CD14-positive monocyte (primary cell): ENCODE measurements at regions not wholly inside any gene's neighbourhood (a gene's known extent, or its start where the extent isn't known, plus 50 kb on each side); places are given as distances from the start of the nearest gene placed in this dataset.
A peak's percentile ranks its signal among the peaks of the same experiment; 100 is the strongest.

Experiments
- DNase-seq, 3 donors: peaks; one replicate each; pipeline ENCODE4 v3.0.0-alpha.2; 2011 to 2022
- H2AFZ ChIP-seq: 2 replicates; pipeline ENCODE4 v1.6.0; 2012; ENCODE audit warnings: mild to moderate bottlenecking, low read depth, low read length, inconsistent platforms; ENCODE audit not compliant: insufficient read depth, poor library complexity, severe bottlenecking
- H3K27ac ChIP-seq, 2 donors: 1 replicate in 1 of 2; 2 replicates in 1 of 2; pipeline ENCODE4 v1.5.1; 2012 to 2013; ENCODE audit warnings: low read length in 2 of 2, control low read depth in 1 of 2, inconsistent platforms in 1 of 2, low read depth in 1 of 2, mild to moderate bottlenecking in 1 of 2
- H3K27me3 ChIP-seq, 2 donors: one replicate each; pipeline versions ENCODE4 v1.6.0 to v1.6.1; 2011 to 2013; ENCODE audit warnings: low read length in 2 of 2; ENCODE audit not compliant: control insufficient read depth in 2 of 2, insufficient read depth in 2 of 2
- H3K36me3 ChIP-seq, 2 donors: replicated peaks in 1 of 2; 1 replicate in 1 of 2; 2 replicates in 1 of 2; pipeline versions ENCODE4 v1.5.1 to v1.6.1; 2012 to 2013; ENCODE audit warnings: low read length in 2 of 2, control low read depth in 1 of 2, inconsistent platforms in 1 of 2, mild to moderate bottlenecking in 1 of 2; ENCODE audit not compliant: insufficient read depth in 2 of 2, control insufficient read depth in 1 of 2
- H3K4me1 ChIP-seq, 2 donors: 1 replicate in 1 of 2; 2 replicates in 1 of 2; pipeline versions ENCODE4 v1.5.1 to v1.6.1; 2012 to 2013; ENCODE audit warnings: low read length in 2 of 2, control low read depth in 1 of 2, inconsistent platforms in 1 of 2, mild to moderate bottlenecking in 1 of 2, moderate library complexity in 1 of 2; ENCODE audit not compliant: insufficient read depth in 2 of 2, control insufficient read depth in 1 of 2
- H3K4me2 ChIP-seq: replicated peaks from 2 replicates; pipeline ENCODE3; 2012; ENCODE audit warnings: low read length, moderate library complexity, mild to moderate bottlenecking; ENCODE audit not compliant: poor library complexity, severe bottlenecking; ENCODE audit errors: extremely low read depth
- H3K4me3 ChIP-seq, 3 experiments: fragments of 200-600 bp in 1 of 3; sonication (generic) in 1 of 3; replicated peaks in 1 of 3; 1 replicate in 2 of 3; 2 replicates in 1 of 3; pipeline ENCODE4 v1.5.1; 2011 to 2013; ENCODE audit warnings: low read length in 3 of 3, mild to moderate bottlenecking in 3 of 3, control low read depth in 2 of 3, low read depth in 2 of 3, inconsistent platforms in 1 of 3, moderate library complexity in 1 of 3
- H3K79me2 ChIP-seq: 2 replicates; pipeline ENCODE4 v1.6.0; 2012; ENCODE audit warnings: mild to moderate bottlenecking, control low read depth, inconsistent platforms, low read length, moderate library complexity; ENCODE audit not compliant: insufficient read depth
- H3K9ac ChIP-seq: 2 replicates; pipeline ENCODE4 v1.6.0; 2017; ENCODE audit warnings: low read length, mild to moderate bottlenecking; ENCODE audit not compliant: insufficient read depth, poor library complexity, severe bottlenecking
- H3K9me3 ChIP-seq, 2 donors: replicated peaks in 1 of 2; 1 replicate in 1 of 2; 2 replicates in 1 of 2; pipeline versions ENCODE4 v1.5.1 to v1.6.1; 2012 to 2013; ENCODE audit warnings: low read length in 2 of 2, control low read depth in 1 of 2; ENCODE audit not compliant: control insufficient read depth in 1 of 2, insufficient read depth in 1 of 2
- H4K20me1 ChIP-seq: 2 replicates; pipeline ENCODE4 v1.6.0; 2012; ENCODE audit warnings: mild to moderate bottlenecking, low read length, control low read depth, moderate library complexity; ENCODE audit not compliant: insufficient read depth
- H3K27ac Mint-ChIP-seq, 7 donors: one replicate each; pipeline ENCODE4 v1.8.0; 2020; ENCODE audit warnings: mild to moderate bottlenecking in 7 of 7, mixed read lengths in 7 of 7, moderate library complexity in 6 of 7, inconsistent platforms in 2 of 7
- H3K27me3 Mint-ChIP-seq, 3 donors: one replicate each; pipeline ENCODE4 v1.8.0; 2021 to 2022; ENCODE audit warnings: low read depth in 3 of 3, mild to moderate bottlenecking in 3 of 3, mixed read lengths in 3 of 3, moderate library complexity in 3 of 3, inconsistent platforms in 1 of 3
- H3K36me3 Mint-ChIP-seq, 2 donors: one replicate each; pipeline ENCODE4 v1.8.0; 2020; ENCODE audit warnings: mixed read lengths in 2 of 2, inconsistent platforms in 1 of 2, mild to moderate bottlenecking in 1 of 2
- H3K4me1 Mint-ChIP-seq: one replicate; pipeline ENCODE4 v1.8.0; 2020; ENCODE audit warnings: mild to moderate bottlenecking, mixed read lengths
- H3K4me3 Mint-ChIP-seq, 2 donors: one replicate each; pipeline ENCODE4 v1.8.0; 2020; ENCODE audit warnings: mild to moderate bottlenecking in 2 of 2, mixed read lengths in 2 of 2, moderate library complexity in 1 of 2
- H3K9me3 Mint-ChIP-seq, 7 donors: one replicate each; pipeline ENCODE4 v1.8.0; 2020 to 2022; ENCODE audit warnings: mixed read lengths in 7 of 7, mild to moderate bottlenecking in 6 of 7, moderate library complexity in 6 of 7, inconsistent platforms in 2 of 7
- CTCF ChIP-seq: fragments of 200-600 bp; IDR thresholded peaks from one replicate; pipeline ENCODE4 v1.8.0; 2022; ENCODE audit warnings: antibody characterized with exemption, mild to moderate bottlenecking
- WGBS: methylation state at CpG from one replicate; pipeline ENCODE4 v1.1.5; 2013; ENCODE audit warnings: missing lambda C conversion rate; ENCODE audit not compliant: insufficient coverage; 5-methylcytosine and 5-hydroxymethylcytosine counted together
- intact Hi-C, 2 donors: fragments of 100-400 bp; cut with micrococcal nuclease; formaldehyde crosslinking; loops; one replicate each; pipeline versions ENCODE4 v1.15.0 to v1.15.1; 2023

GRCh38 chr6:50993941-50994720 is 175.5 kb downstream of the TFAP2B start:
- Histone ChIP-seq H3K36me3 (no peaks in the 10 kb centered on the region), H4K20me1 (no peaks in the 10 kb centered on the region), H3K27ac (no peak overlapping the region), H3K79me2 (no peaks in the 10 kb centered on the region), H3K9ac (no peak overlapping the region), H2AFZ (no peak overlapping the region), H3K4me1 (no peaks in the 10 kb centered on the region), H3K4me2 (no peak overlapping the region), H3K4me3 (no peak overlapping the region), H3K9me3 (no peaks in the 10 kb centered on the region), H3K27me3 (no peaks in the 10 kb centered on the region)
- Mint-ChIP-seq H3K27ac (no peak overlapping the region), H3K4me1 (no peaks in the 10 kb centered on the region), H3K36me3 (no peaks in the 10 kb centered on the region), H3K9me3 (peaks cover 0 to 5% (median 2%) of the 10 kb centered on the region in 7 donors), H3K4me3 (no peak overlapping the region), H3K27me3 (peaks cover 0 to 2% (median 1%) of the 10 kb centered on the region in 3 donors)
- intact Hi-C loops = no loop called here
- no CpG with 5 or more reads among the region's 3 CpGs for WGBS
- no peak for TF ChIP-seq CTCF
- no peak for DNase-seq

- H3K4me1 Mint-ChIP-seq = no peaks in the 10 kb centered on the region
- H3K36me3 Mint-ChIP-seq = no peaks in the 10 kb centered on the region
- peaks cover 0 to 4% (median 1%) of the 10 kb centered on the region in 7 donors for H3K9me3 Mint-ChIP-seq
- H3K27ac Mint-ChIP-seq = peak overlapping the region in 1 of 7 donors; percentile 18
- peaks cover 0 to 4% (median 2%) of the 10 kb centered on the region in 3 donors for H3K27me3 Mint-ChIP-seq
- H3K4me3 Mint-ChIP-seq = no peak overlapping the region
- no peak for DNase-seq
- Histone ChIP-seq H3K27me3 (no peaks in the 10 kb centered on the region), H3K36me3 (no peaks in the 10 kb centered on the region), H3K9me3 (no peaks in the 10 kb centered on the region), H2AFZ (no peak overlapping the region), H3K9ac (no peak overlapping the region), H4K20me1 (no peaks in the 10 kb centered on the region), H3K79me2 (no peaks in the 10 kb centered on the region), H3K4me1 (no peaks in the 10 kb centered on the region), H3K4me2 (no peak overlapping the region), H3K27ac (no peak overlapping the region), H3K4me3 (no peak overlapping the region)
- intact Hi-C loops = no loop called here
- TF ChIP-seq CTCF = no peak
- WGBS = 92% methylated on average over 3 of the region's 5 CpGs
These were observed 176.4 kb downstream of the TFAP2B start for GRCh38 chr6:50995036-50995435.
